ENCODE measurements at regions not wholly inside any gene's neighbourhood (a gene's known extent, or its start where the extent isn't known, plus 50 kb on each side); places are given as distances from the start of the nearest gene placed in this dataset.
A peak's percentile ranks its signal among the peaks of the same experiment; 100 is the strongest.

- DNase-seq: peak; percentile 45
These were observed 52.5 kb upstream of the CORO2B start for GRCh38 chr15:68526269-68526668.

- DNase-seq: peak; percentile 38
These were observed 52.0 kb upstream of the CORO2B start for GRCh38 chr15:68526784-68527183.

- DNase-seq: peak; percentile 67
These were observed 50.0 kb upstream of the CORO2B start for GRCh38 chr15:68528626-68529290.
